Endothelial cell of umbilical vein (primary cell): ENCODE measurements at regions not wholly inside any gene's neighbourhood (a gene's known extent, or its start where the extent isn't known, plus 50 kb on each side); places are given as distances from the start of the nearest gene placed in this dataset.

Source experiments
- BruUV-seq: library from RNA; stranded (reverse); fragments of 400-500 nt; replicated peaks from 2 replicates; lab custom pipeline; 2021; lab: Mats Ljungman, UMichigan
- CTCF ChIA-PET: fragments of 300-600, 350-600 bp; sonication (Branson Sonifier 250); formaldehyde crosslinking; loops from one replicate; lab custom pipeline; 2021; ENCODE audit warnings: antibody characterized with exemption, inconsistent platforms; lab: Charles Lee
- POLR2A ChIA-PET: fragments of 300-600, 350-600 bp; sonication (Branson Sonifier 250); formaldehyde crosslinking; loops from one replicate; lab custom pipeline; 2021; ENCODE audit warnings: antibody characterized with exemption, inconsistent platforms; lab: Charles Lee
- DNase-seq: peaks from one replicate; pipeline ENCODE4 v3.0.0-alpha.2; 2011; ENCODE audit warnings: low read depth, low spot score
- FAIRE-seq: peaks from 2 replicates; lab custom pipeline; 2011; peaks lifted over from hg19 to GRCh38; lab: Jason Lieb, UNC
- H2AFZ ChIP-seq: 2 replicates; pipeline ENCODE4 v1.6.0; 2012; ENCODE audit warnings: low read depth, low read length, control low read depth, inconsistent platforms
- H3K27ac ChIP-seq: 2 replicates; pipeline ENCODE4 v1.5.1; 2011; ENCODE audit warnings: low read depth, mild to moderate bottlenecking, control low read depth, low read length, moderate library complexity; ENCODE audit not compliant: insufficient read depth
- H3K27me3 ChIP-seq, 2 experiments: 2 replicates each; pipeline versions ENCODE4 v1.6.0 to v1.6.1; 2011; ENCODE audit warnings: low read length in 2 of 2, mixed read lengths in 1 of 2; ENCODE audit not compliant: control insufficient read depth in 2 of 2, insufficient read depth in 2 of 2
- H3K36me3 ChIP-seq, 2 experiments: 2 replicates in 1 of 2; 3 replicates in 1 of 2; pipeline ENCODE4 v1.5.1; 2011; ENCODE audit warnings: low read length in 2 of 2, mild to moderate bottlenecking in 1 of 2, moderate library complexity in 1 of 2; ENCODE audit not compliant: control insufficient read depth in 2 of 2, insufficient read depth in 2 of 2; ENCODE audit errors: extremely low read depth in 1 of 2
- H3K4me1 ChIP-seq: 3 replicates; pipeline ENCODE4 v1.5.1; 2011; ENCODE audit warnings: mild to moderate bottlenecking, low read length; ENCODE audit not compliant: control insufficient read depth, insufficient read depth; ENCODE audit errors: extremely low read depth
- H3K4me2 ChIP-seq: 2 replicates; pipeline ENCODE4 v1.6.1; 2011; ENCODE audit warnings: low read length, control low read depth, mixed read lengths; ENCODE audit not compliant: insufficient read depth
- H3K4me3 ChIP-seq, 3 experiments: fragments of 200-600 bp in 1 of 3; sonication (generic), shearing (Covaris generic) in 1 of 3; replicated peaks in 1 of 3; 2 replicates each; pipeline ENCODE4 v1.5.1; 2011 to 2016; ENCODE audit warnings: control low read depth in 3 of 3, low read length in 3 of 3, mild to moderate bottlenecking in 2 of 3, inconsistent platforms in 1 of 3, low read depth in 1 of 3, moderate library complexity in 1 of 3; ENCODE audit not compliant: insufficient read depth in 1 of 3
- H3K79me2 ChIP-seq: 2 replicates; pipeline ENCODE4 v1.6.0; 2012; ENCODE audit warnings: low read length, inconsistent platforms; ENCODE audit not compliant: control insufficient read depth, insufficient read depth
- H3K9ac ChIP-seq: replicated peaks from 2 replicates; pipeline ENCODE3; 2011; ENCODE audit warnings: low read length, control low read depth; ENCODE audit not compliant: insufficient read depth; ENCODE audit errors: extremely low read depth
- H3K9me1 ChIP-seq: replicated peaks from 3 replicates; pipeline ENCODE4 v1.6.0; 2011; ENCODE audit warnings: mild to moderate bottlenecking, low read length; ENCODE audit not compliant: control insufficient read depth, insufficient read depth; ENCODE audit errors: extremely low read depth
- H3K9me3 ChIP-seq: replicated peaks from 2 replicates; pipeline ENCODE4 v1.5.1; 2012; ENCODE audit warnings: low read length, inconsistent platforms; ENCODE audit not compliant: control insufficient read depth, insufficient read depth
- H4K20me1 ChIP-seq: replicated peaks from 2 replicates; pipeline ENCODE3; 2011; ENCODE audit warnings: mild to moderate bottlenecking, low read length; ENCODE audit not compliant: control insufficient read depth, insufficient read depth; ENCODE audit errors: extremely low read depth
- EZH2 ChIP-seq: IDR thresholded peaks from 2 replicates; pipeline ENCODE4 v1.6.1; 2012; ENCODE audit warnings: borderline replicate concordance, low read depth, mild to moderate bottlenecking, moderate library complexity, low read length, inconsistent platforms; ENCODE audit not compliant: severe bottlenecking
- FOS ChIP-seq: IDR thresholded peaks from 2 replicates; pipeline ENCODE4 v1.6.1; 2011; ENCODE audit warnings: mild to moderate bottlenecking, low read length, moderate library complexity, borderline replicate concordance; ENCODE audit not compliant: insufficient read depth
- GATA2 ChIP-seq: IDR thresholded peaks from 2 replicates; pipeline ENCODE4 v1.7.0; 2011; ENCODE audit warnings: low read depth, mild to moderate bottlenecking, moderate library complexity, mixed read lengths, low read length; ENCODE audit not compliant: insufficient read length, insufficient read depth
- JUN ChIP-seq: IDR thresholded peaks from 2 replicates; pipeline ENCODE4 v1.6.1; 2011; ENCODE audit warnings: borderline replicate concordance, low read depth; ENCODE audit not compliant: insufficient read length, insufficient read depth
- MYC ChIP-seq: IDR thresholded peaks from one replicate; pipeline ENCODE4 v1.6.1; 2011; ENCODE audit warnings: mild to moderate bottlenecking, low read depth, low read length
- POLR2A ChIP-seq: IDR thresholded peaks from 2 replicates; pipeline ENCODE4 v1.6.1; 2012; ENCODE audit warnings: low read depth, mild to moderate bottlenecking, control low read depth, low read length
- POLR2AphosphoS5 ChIP-seq: IDR thresholded peaks from 2 replicates; pipeline ENCODE4 v1.6.1; 2012; ENCODE audit warnings: low read depth, mild to moderate bottlenecking, control low read depth, low read length, moderate library complexity; ENCODE audit not compliant: insufficient read depth
- dilution Hi-C: fragments of 300-500 bp; cut with MboI; formaldehyde crosslinking; loops from one replicate; pipeline ENCODE4 v1.15.0; 2019; ENCODE audit warnings: low sequenced_read_pairs; ENCODE audit not compliant: extremely low pct_ligation_motif_present
- intact Hi-C: fragments of 100-400 bp; cut with micrococcal nuclease; formaldehyde crosslinking; loops from one replicate; pipeline ENCODE4 v1.10.0; 2022
- TF ChIP-seq, protein P1 (sequence below): IDR thresholded peaks from 2 replicates; pipeline ENCODE4 v1.6.1; 2011; ENCODE audit not compliant: insufficient read depth, insufficient read length
- TF ChIP-seq, protein P2 (sequence below), 2 donors: IDR thresholded peaks; 1 replicate in 1 of 2; 2 replicates in 1 of 2; pipeline ENCODE4 v1.5.1; 2011; ENCODE audit warnings: low read length in 2 of 2, mild to moderate bottlenecking in 2 of 2, moderate library complexity in 2 of 2, control low read depth in 1 of 2, inconsistent platforms in 1 of 2, low read depth in 1 of 2; ENCODE audit not compliant: insufficient read depth in 1 of 2; ENCODE audit errors: extremely low read depth in 1 of 2

DNA sequence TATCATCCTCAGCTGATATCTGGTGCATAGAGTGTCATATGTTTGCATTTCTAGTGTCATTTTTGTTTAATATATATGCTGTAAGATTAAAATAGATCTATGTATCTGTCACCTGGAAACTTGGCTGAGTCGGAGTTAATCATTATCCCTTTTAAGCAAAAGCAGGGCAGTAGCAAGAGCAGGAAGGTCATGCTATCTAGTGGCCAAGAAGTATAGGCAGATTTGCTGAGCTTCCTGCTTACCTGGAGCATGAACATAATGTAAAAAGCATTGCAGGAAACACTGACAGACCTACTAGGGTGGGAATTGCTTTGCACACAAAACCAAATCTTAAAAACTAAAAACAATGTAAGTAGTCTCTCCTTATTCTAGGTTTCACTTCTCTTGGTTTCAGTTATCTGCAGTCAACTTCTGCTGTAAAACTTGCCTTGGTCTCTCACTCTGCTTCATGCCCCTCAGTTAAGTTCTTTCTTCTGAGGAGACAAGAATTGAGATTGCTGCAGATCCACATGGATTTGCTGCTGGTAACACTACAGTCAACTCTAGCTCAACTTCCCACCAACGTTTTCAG, 295.3 kb downstream of the CDH7 start:
- no peaks in the 10 kb centered on the region for H3K9me3 ChIP-seq
- TF ChIP-seq POLR2A (no peak), MYC (no peak), FOS (no peak), POLR2AphosphoS5 (no peak), JUN (no peak), EZH2 (no peak), GATA2 (no peak)
- TF ChIP-seq, protein P1, sequence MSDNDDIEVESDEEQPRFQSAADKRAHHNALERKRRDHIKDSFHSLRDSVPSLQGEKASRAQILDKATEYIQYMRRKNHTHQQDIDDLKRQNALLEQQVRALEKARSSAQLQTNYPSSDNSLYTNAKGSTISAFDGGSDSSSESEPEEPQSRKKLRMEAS = no peak
- TF ChIP-seq, protein P2, sequence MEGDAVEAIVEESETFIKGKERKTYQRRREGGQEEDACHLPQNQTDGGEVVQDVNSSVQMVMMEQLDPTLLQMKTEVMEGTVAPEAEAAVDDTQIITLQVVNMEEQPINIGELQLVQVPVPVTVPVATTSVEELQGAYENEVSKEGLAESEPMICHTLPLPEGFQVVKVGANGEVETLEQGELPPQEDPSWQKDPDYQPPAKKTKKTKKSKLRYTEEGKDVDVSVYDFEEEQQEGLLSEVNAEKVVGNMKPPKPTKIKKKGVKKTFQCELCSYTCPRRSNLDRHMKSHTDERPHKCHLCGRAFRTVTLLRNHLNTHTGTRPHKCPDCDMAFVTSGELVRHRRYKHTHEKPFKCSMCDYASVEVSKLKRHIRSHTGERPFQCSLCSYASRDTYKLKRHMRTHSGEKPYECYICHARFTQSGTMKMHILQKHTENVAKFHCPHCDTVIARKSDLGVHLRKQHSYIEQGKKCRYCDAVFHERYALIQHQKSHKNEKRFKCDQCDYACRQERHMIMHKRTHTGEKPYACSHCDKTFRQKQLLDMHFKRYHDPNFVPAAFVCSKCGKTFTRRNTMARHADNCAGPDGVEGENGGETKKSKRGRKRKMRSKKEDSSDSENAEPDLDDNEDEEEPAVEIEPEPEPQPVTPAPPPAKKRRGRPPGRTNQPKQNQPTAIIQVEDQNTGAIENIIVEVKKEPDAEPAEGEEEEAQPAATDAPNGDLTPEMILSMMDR (IDR thresholded peaks at IDR 0.05; ENCODE audit: extremely low read depth in 1 of 2, insufficient read depth in 1 of 2, low read depth in 1 of 2, low read length in 2 of 2) = no peak
- CTCF ChIA-PET = no interaction called here
- intact Hi-C loops (no loop called here), dilution Hi-C loops (no loop called here)
- H3K79me2 ChIP-seq = no peaks in the 10 kb centered on the region
- DNase-seq (no peak), FAIRE-seq (no peak)
- no peaks in the 10 kb centered on the region for H3K27me3 ChIP-seq
- no peak overlapping the region for H3K9ac ChIP-seq
- H3K36me3 ChIP-seq = no peaks in the 10 kb centered on the region
- no peaks in the 10 kb centered on the region for H3K9me1 ChIP-seq
- no peak overlapping the region for H3K4me3 ChIP-seq
- POLR2A ChIA-PET = no interaction called here
- no peak overlapping the region for H3K4me2 ChIP-seq
- BruUV-seq = no TSS peak
- H2AFZ ChIP-seq = no peak overlapping the region
- H4K20me1 ChIP-seq = no peaks in the 10 kb centered on the region
- H3K4me1 ChIP-seq = no peaks in the 10 kb centered on the region
- no peak overlapping the region for H3K27ac ChIP-seq
